T-helper 2 cell treated with Interferon-gamma antibody and Interleukin-4, amounts not matched to agents 5 μg/mL and 100 μg/mL, for 36 hours (primary cell): ENCODE measurements at regions not wholly inside any gene's neighbourhood (a gene's known extent, or its start where the extent isn't known, plus 50 kb on each side); places are given as distances from the start of the nearest gene placed in this dataset.

Experiments used
- DNase-seq: peaks from one replicate; pipeline ENCODE4 v3.0.0; 2021; ENCODE audit warnings: low spot score
- H3K27ac Mint-ChIP-seq: one replicate; pipeline ENCODE4 v1.8.0; 2021; ENCODE audit warnings: mild to moderate bottlenecking, mixed read lengths
- H3K27me3 Mint-ChIP-seq: one replicate; pipeline ENCODE4 v1.8.0; 2021; ENCODE audit warnings: low read depth, mixed read lengths
- H3K36me3 Mint-ChIP-seq: one replicate; pipeline ENCODE4 v1.8.0; 2021; ENCODE audit warnings: low read depth, mixed read lengths
- H3K4me1 Mint-ChIP-seq: one replicate; pipeline ENCODE4 v1.8.0; 2021; ENCODE audit warnings: low read depth, mixed read lengths
- H3K4me3 Mint-ChIP-seq: one replicate; pipeline ENCODE4 v1.8.0; 2022; ENCODE audit warnings: mild to moderate bottlenecking, moderate library complexity, mixed read lengths
- H3K9me3 Mint-ChIP-seq: one replicate; pipeline ENCODE4 v1.8.0; 2021; ENCODE audit warnings: mixed read lengths

DNA sequence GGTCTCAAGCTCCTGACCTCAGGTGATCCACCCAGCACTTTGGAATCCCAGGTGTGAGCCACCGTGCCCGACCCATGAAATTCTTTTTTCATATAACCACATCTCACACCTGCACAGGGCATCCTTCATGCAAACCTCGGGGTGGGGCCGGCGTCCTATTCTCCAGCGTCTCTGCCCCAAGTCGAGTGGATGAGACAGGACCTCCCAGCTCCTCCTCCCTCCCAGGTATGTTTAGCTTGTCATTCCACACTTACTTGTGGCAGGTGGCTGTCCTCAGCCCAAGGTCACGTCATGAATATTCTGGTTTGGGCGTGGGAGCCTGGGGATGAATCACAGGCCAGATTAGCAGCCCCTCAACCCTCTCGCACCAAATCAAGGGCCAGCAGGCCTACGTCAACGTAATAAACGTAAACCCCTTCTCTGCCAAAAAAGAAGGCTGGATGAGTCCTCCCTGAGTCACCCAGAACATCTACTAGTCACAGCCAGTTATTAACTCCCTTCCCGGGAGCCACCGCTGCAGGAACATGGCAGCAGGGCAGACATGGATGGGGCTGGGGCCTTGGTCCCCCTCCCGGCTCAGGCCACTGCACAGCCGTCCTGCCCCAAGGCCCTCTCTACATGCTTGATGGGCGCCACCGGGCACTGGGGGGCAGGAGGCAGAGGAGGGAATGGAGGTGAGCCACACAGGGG is 91.7 kb downstream of the YTHDF1 start:
- H3K27ac Mint-ChIP-seq: no peak overlapping the region
- H3K4me1 Mint-ChIP-seq: no peaks in the 10 kb centered on the region
- H3K4me3 Mint-ChIP-seq: no peak overlapping the region
- H3K9me3 Mint-ChIP-seq: no peaks in the 10 kb centered on the region
- H3K36me3 Mint-ChIP-seq: no peaks in the 10 kb centered on the region
- no peak for DNase-seq
- no peaks in the 10 kb centered on the region for H3K27me3 Mint-ChIP-seq

DNA sequence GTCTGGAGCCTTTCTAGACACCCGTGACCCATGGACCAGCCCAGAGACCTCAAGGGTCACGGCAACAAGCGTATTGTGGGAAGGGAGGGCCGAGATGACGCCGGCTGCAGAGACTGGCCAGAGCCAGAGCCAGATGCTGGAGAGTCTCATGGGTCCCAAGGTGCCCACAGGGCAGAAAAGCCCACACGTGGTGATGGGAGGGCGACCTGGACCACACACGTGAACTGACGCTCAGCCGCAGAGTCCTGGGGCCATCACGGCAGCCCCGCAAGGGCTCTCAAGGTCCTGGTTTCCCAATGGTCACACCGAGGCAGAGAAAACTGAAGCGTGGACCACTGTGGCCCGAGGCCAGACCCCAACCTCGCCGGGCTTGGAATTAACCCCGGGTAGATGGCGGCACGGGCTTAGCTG is 92.6 kb downstream of the YTHDF1 start:
- no peak for DNase-seq
- no peaks in the 10 kb centered on the region for H3K36me3 Mint-ChIP-seq
- H3K27me3 Mint-ChIP-seq: no peaks in the 10 kb centered on the region
- no peaks in the 10 kb centered on the region for H3K4me1 Mint-ChIP-seq
- H3K27ac Mint-ChIP-seq: no peak overlapping the region
- no peak overlapping the region for H3K4me3 Mint-ChIP-seq
- no peaks in the 10 kb centered on the region for H3K9me3 Mint-ChIP-seq

DNA sequence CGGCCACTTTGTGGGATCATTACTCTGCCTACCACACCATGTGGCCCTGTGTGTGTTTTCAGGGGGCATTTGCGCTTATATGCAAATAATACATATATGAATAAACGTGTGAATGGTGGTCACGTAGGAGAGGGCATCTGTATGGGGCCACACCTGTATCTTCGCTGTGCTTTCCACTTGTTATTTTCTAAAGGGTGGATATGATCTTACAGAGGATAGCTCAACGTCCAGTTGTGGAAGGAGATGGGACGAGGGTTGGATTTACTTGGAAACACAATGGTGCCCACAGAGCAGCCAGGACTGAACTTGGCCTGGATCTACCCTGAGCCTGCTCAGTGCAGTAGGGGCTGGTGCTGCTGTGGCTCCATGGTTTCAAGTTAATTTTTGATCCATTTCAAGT is 93.3 kb downstream of the YTHDF1 start:
- Mint-ChIP-seq H3K27ac (no peak overlapping the region), H3K4me3 (no peak overlapping the region), H3K9me3 (no peaks in the 10 kb centered on the region), H3K36me3 (no peaks in the 10 kb centered on the region), H3K27me3 (no peaks in the 10 kb centered on the region), H3K4me1 (no peaks in the 10 kb centered on the region)
- DNase-seq: no peak

DNA sequence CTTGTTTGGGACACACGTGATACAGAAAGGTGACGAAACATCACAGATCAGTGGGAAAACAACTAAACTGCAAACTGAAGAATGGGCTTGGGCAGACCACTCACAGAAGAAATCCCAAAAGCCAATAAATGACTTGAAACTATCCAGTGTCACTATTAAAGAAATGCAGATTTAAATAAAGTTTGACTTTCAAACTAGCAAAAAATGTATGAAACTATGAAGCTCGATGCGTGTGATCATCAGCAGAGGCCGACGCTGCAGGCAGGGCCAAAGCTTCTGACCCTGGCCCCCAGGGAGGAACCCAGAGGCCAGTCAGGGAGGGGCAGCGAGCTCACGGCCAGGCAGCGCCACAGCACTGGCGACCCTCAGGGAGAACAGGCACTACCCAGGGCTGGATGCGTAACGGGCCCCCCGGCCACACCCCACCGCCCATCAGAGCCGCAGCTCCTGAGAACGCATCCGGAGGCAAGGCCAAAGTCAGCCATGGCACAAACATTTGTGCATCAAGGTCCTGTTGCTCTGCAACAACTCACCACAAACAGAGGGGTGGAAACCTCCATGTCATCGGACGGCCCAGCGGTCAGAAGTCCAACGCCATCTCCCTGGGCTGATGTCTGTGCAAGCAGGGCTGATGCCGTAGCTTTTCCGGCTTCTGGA is 94.1 kb downstream of the YTHDF1 start:
- H3K4me1 Mint-ChIP-seq: no peaks in the 10 kb centered on the region
- no peak overlapping the region for H3K4me3 Mint-ChIP-seq
- no peak overlapping the region for H3K27ac Mint-ChIP-seq
- no peaks in the 10 kb centered on the region for H3K36me3 Mint-ChIP-seq
- no peaks in the 10 kb centered on the region for H3K9me3 Mint-ChIP-seq
- no peaks in the 10 kb centered on the region for H3K27me3 Mint-ChIP-seq
- no peak for DNase-seq

DNA sequence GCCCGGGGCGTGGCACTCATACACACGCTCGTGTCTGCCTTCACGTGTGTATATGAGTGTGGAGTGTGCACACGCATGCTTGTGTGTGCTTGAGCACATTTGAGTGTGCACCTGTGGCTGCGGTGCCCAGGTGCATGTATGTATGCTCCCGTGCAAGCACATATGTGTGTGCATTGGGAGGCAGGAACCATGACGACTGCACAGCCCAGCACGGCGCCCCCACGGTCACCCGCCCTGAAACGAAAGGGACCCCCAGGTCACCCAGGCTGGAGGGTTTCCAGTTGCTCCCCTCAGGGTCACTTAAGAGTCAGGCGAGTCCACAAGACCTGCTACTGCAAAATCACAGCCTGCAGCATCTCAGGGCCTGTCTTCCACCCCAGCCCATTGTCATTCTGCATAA is 94.7 kb downstream of the YTHDF1 start:
- Mint-ChIP-seq H3K4me3 (no peak overlapping the region), H3K27ac (no peak overlapping the region), H3K27me3 (no peaks in the 10 kb centered on the region), H3K9me3 (no peaks in the 10 kb centered on the region), H3K36me3 (no peaks in the 10 kb centered on the region), H3K4me1 (no peaks in the 10 kb centered on the region)
- no peak for DNase-seq

DNA sequence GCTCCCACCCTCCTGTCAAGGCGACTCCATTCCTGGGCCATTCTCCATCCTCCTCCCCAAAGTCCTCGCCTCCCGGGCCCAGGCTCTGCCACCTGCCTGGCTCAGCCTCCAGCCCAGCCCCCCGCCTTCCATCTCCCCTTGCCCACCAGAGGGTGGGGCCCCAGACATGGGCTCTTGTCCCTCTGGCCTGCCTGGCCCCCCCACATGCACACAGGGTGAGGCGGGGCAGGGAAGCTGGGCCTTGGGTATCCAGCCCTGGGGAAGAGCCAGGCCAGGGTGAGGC is 95.2 kb downstream of the YTHDF1 start:
- H3K4me1 Mint-ChIP-seq: no peaks in the 10 kb centered on the region
- H3K36me3 Mint-ChIP-seq: no peaks in the 10 kb centered on the region
- H3K9me3 Mint-ChIP-seq: no peaks in the 10 kb centered on the region
- no peak overlapping the region for H3K4me3 Mint-ChIP-seq
- no peak for DNase-seq
- H3K27ac Mint-ChIP-seq: no peak overlapping the region
- H3K27me3 Mint-ChIP-seq: no peaks in the 10 kb centered on the region

DNA sequence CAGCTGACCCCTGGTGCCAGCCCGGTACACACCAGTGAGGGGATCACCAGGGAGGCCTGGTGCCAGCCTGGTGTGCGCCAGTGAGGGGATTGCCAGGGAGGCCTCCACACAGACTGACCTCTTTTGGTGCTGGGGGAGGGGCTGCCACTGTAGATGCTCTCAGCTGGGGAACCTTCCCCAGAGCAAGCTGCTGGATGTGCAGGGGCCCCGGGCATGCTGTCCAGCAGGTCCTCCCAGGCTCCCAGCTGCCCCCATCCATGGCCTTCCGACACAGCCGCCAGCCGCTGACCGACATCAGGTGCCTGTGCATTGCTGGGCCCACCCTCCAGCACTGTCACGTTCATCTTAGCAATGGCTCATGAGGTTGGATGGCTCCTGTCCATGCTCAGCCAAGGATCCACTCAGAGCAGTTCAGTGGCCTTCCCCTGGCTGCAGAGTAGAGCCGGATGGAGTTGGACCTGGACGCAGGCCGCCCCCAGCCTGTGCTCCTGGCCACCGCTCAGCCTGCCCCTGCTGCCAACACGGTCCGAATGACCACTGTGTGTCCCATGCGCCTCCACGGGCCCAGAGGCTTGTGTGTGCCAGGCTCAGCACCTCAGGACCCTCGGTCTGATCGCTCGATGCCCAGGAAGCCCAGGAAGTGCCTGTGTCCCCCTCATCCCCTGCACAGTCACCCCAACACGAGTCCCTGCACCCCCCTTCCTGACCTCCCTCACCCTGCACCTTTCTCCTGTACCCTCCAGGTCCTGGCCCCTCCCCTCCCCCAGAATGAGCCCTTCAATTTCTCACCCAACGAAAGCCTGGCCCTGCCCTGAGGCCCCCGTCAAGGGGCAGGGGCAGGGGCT is 95.7 kb downstream of the YTHDF1 start:
- DNase-seq: no peak
- Mint-ChIP-seq H3K27ac (no peak overlapping the region), H3K4me3 (no peak overlapping the region), H3K36me3 (no peaks in the 10 kb centered on the region), H3K27me3 (no peaks in the 10 kb centered on the region), H3K9me3 (no peaks in the 10 kb centered on the region), H3K4me1 (no peaks in the 10 kb centered on the region)

DNA sequence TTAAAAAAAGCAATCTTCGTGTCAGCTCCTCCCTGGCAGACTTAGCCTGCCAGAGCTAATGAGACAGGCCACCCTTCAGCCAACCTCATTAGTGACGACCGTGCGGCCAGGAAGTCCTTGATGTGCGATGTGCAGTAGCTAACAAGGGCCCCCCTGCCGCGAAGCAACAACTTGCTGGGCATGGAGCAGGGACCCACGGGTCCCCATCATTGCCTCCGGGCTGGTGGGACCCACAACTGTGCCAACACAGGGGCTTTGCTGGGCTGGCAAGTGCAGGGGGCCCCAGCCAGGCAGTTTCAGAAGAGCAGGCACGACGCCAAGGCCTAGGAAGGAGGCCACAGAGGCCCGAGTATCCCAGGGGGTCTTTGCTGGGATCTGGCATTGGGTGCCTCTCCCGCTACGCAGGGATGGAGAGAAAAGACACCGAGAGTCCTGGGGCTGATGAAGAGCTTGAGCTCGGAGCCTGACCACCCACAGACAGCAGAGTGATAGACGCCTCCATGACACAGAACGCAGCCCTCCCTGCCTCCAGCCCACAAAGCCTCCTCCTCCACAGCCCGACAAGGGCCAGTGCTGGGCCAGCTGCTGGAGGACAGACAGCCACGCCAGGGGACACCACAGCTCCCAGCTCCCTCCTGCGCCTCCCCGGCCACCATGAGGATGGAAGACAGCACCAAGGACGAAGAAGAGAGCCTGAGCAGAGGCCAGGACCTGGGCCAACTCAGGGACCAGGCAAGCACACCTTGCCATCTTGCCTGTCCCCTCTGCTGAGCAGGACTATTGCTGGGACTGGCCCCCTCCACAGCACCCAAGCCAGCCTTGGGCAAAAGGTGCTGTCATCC is 96.6 kb downstream of the YTHDF1 start:
- Mint-ChIP-seq H3K4me1 (no peaks in the 10 kb centered on the region), H3K9me3 (no peaks in the 10 kb centered on the region), H3K4me3 (no peak overlapping the region), H3K36me3 (no peaks in the 10 kb centered on the region), H3K27ac (no peak overlapping the region), H3K27me3 (no peaks in the 10 kb centered on the region)
- no peak for DNase-seq

DNA sequence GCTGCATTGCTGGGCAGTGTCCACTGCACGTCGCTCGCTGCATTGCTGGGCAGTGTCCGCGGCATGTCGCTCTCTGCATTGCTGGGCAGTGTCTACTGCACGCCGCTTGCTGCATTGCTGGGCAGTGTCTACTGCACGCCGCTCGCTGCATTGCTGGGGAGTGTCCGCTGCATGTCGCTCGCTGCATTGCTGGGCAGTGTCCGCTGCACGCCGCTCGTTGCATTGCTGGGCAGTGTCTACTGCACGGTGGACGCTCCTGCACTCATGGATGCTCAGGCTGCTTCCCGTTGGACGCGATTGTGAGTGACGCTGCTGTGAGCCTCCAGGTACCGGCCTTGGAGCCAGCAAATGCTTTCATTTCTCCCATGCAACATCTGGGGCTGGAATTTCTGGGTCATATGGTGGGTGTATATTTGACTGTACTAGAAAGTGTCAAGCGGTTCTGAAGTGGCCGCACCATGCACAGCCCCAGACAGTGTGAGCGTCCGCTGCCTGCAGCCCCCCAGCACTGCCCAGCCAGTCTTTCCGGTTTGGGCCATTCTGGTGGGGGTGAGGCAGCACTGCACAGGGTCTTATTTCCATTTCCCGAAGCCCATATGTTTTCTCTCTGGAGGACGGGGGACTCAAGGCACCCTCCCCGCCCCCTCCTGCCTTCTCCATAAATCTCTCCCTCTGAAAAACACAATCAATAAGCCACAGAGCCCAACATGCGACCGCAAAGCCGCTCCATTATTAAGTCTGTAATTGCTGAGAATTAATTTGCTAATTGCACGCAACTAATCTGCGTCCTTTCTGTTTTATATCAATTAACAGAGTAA is 97.4 kb downstream of the YTHDF1 start:
- no peak overlapping the region for H3K27ac Mint-ChIP-seq
- H3K27me3 Mint-ChIP-seq: no peaks in the 10 kb centered on the region
- no peak overlapping the region for H3K4me3 Mint-ChIP-seq
- no peak for DNase-seq
- no peaks in the 10 kb centered on the region for H3K4me1 Mint-ChIP-seq
- no peaks in the 10 kb centered on the region for H3K9me3 Mint-ChIP-seq
- no peaks in the 10 kb centered on the region for H3K36me3 Mint-ChIP-seq

DNA sequence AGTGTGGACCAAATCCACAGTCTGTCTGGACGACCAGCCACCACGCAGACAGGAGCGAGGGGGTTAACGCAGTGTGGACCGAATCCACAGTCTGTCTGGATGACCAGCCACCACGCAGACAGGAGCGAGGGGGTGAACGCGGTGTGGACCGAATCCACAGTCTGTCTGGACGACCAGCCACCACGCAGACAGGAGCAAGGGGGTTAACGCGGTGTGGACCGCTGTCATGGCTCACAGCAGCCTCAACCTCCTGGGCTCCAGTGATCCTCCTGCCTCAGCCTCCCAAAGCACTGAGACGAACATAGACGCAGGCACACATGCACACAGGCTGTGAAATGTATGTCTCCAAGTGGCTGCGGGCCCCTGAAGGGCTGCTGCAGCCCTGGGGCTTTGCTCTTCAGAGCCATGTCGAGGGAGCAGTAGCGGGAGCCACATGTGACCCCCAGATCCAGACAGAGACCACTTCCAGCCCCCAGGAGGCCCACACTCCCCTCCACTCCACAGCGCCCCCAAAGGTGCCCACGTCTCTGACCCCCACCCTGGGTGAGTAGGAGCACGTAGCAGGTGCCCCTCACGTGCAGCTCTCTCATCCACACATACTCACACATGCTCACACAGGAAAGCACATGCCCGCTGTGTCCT is 98.1 kb downstream of the YTHDF1 start:
- no peaks in the 10 kb centered on the region for H3K36me3 Mint-ChIP-seq

DNA sequence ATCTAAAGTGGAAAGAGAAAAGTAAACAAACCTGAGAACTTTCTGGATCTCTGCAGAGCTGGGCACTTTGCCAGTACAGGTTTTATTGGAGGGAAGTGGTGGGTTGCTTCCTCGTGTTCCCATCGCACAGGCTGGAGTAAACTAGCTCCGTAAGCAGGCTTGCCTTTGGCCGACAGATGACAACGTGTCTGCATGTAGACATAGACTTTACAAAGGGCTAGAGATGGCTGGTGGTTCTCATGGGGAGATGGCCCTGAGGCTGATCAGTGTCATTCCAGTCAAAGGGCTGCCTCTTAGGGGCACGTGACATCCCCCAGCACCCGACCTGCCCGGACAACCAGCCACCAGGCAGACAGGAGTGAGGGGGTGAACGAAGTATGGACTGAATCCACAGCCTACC is 98.8 kb downstream of the YTHDF1 start:
- no peak for DNase-seq
- H3K4me1 Mint-ChIP-seq: no peaks in the 10 kb centered on the region
- no peaks in the 10 kb centered on the region for H3K27me3 Mint-ChIP-seq
- no peaks in the 10 kb centered on the region for H3K36me3 Mint-ChIP-seq
- H3K9me3 Mint-ChIP-seq: no peaks in the 10 kb centered on the region
- no peak overlapping the region for H3K27ac Mint-ChIP-seq
- H3K4me3 Mint-ChIP-seq: no peak overlapping the region

More for the DNA sequence above, 98.1 kb downstream of the YTHDF1 start:
- Mint-ChIP-seq H3K27ac (no peak overlapping the region), H3K4me3 (no peak overlapping the region), H3K9me3 (no peaks in the 10 kb centered on the region), H3K4me1 (no peaks in the 10 kb centered on the region), H3K27me3 (no peaks in the 10 kb centered on the region)
- DNase-seq: no peak

DNA sequence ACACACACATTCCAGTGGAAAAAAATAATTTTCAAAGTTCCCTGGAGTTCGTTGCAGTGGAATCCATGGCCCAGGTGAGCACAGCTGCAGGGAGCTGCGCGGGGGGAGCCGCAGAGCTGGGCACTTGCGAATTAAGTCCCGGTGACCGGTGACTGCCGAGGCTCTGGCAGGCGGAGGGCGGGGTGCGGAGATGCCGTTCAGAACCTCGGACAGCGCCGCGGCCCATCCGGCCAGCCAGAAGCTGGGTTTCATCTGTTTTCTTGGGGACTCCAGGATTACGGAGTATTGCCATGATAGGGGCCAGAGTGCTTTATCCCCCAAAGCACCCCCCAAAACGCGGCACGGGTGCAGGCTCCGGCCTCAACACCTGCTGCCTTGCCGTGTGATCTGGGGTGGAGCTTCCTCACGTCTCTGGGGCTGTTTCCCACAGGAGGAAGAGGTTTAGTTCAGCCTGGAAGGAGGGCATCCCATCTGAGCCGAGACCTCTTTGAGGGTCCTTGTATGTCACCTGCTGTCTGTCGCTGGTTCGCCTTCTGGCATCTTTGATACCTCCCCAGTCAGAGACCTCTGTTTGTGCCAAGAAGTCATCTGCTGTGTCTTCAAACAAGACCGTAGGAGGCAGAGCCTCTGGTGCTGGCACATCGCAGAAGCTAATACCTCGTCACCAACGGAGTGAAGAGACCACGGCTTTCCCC is 99.4 kb downstream of the YTHDF1 start:
- Mint-ChIP-seq H3K4me3 (no peak overlapping the region), H3K27me3 (no peaks in the 10 kb centered on the region)

More for the DNA sequence above, 99.4 kb downstream of the YTHDF1 start:
- Mint-ChIP-seq H3K9me3 (peaks cover 4% of the 10 kb centered on the region), H3K4me1 (no peaks in the 10 kb centered on the region), H3K27ac (no peak overlapping the region), H3K36me3 (no peaks in the 10 kb centered on the region)
- DNase-seq: no peak
